OCI-LY3 (cell line): ENCODE measurements at regions not wholly inside any gene's neighbourhood (a gene's known extent, or its start where the extent isn't known, plus 50 kb on each side); places are given as distances from the start of the nearest gene placed in this dataset.

Experiments used
- CTCF ChIP-seq: fragments of 200-600, 300-600 bp; sonication (generic); IDR thresholded peaks from 2 replicates; pipeline ENCODE4 v1.5.1; 2014; ENCODE audit warnings: antibody characterized with exemption, low read length, low read depth
- EZH2phosphoT487 ChIP-seq: fragments of 200-600 bp; shearing (Covaris generic); IDR thresholded peaks from 2 replicates; pipeline ENCODE4 v1.6.1; 2018; ENCODE audit warnings: antibody characterized with exemption, mixed run types, low read depth

GRCh38 chr12:115474539-115475353, 790.8 kb upstream of the TBX3 start:
- TF ChIP-seq CTCF (no peak), EZH2phosphoT487 (no peak)
